K562 (cell line): ENCODE measurements at regions not wholly inside any gene's neighbourhood (a gene's known extent, or its start where the extent isn't known, plus 50 kb on each side); places are given as distances from the start of the nearest gene placed in this dataset.

Source experiments
- ATF3 ChIP-seq, 2 experiments: fragments of 450-650 bp in 1 of 2; sonication (generic) in 1 of 2; formaldehyde crosslinking in 1 of 2; IDR thresholded peaks in 1 of 2; conservative IDR thresholded peaks in 1 of 2; 2 replicates each; pipeline versions ENCODE4 v1.6.1 to v1.8.1; 2016 to 2023; ENCODE audit warnings: mild to moderate bottlenecking in 2 of 2, moderate library complexity in 2 of 2, inconsistent platforms in 1 of 2, missing genetic modification reagents in 1 of 2
- BRD9 ChIP-seq: fragments of 450-650 bp; IDR thresholded peaks from 2 replicates; pipeline ENCODE4 v1.6.1; 2018; ENCODE audit warnings: low read depth; ENCODE audit not compliant: partially characterized antibody
- CAMTA2 ChIP-seq: fragments of 250-450 bp; sonication (Bioruptor Pico); conservative IDR thresholded peaks from 2 replicates; pipeline ENCODE4 v1.5.1; 2022
- CEBPG ChIP-seq, 3 experiments: fragments of 200-800 bp in 1 of 3; sonication (Bioruptor generic) in 1 of 3; sonication (generic) in 1 of 3; formaldehyde crosslinking in 1 of 3; IDR thresholded peaks in 2 of 3; conservative IDR thresholded peaks in 1 of 3; 2 replicates each; pipeline versions ENCODE4 v1.6.1 to v1.8.0; 2016 to 2022; ENCODE audit warnings: missing compliant biosample characterization in 2 of 3, missing genetic modification characterization in 2 of 3, mild to moderate bottlenecking in 1 of 3, missing genetic modification reagents in 1 of 3
- CHD1 ChIP-seq: fragments of 200-600 bp; sonication (generic); IDR thresholded peaks from one replicate; pipeline ENCODE4 v1.6.1; 2012; ENCODE audit warnings: mild to moderate bottlenecking, moderate library complexity, low read length, inconsistent platforms
- CSDE1 ChIP-seq, 2 experiments: fragments of 450-650 bp; IDR thresholded peaks; 2 replicates each; pipeline ENCODE4 v1.6.1; 2016; ENCODE audit warnings: mild to moderate bottlenecking in 1 of 2
- CTBP1 ChIP-seq: fragments of 450-650 bp; IDR thresholded peaks from 2 replicates; pipeline ENCODE4 v1.6.1; 2016; ENCODE audit warnings: borderline replicate concordance
- ELF1 ChIP-seq: fragments of 200-800 bp; sonication (Bioruptor generic); IDR thresholded peaks from 2 replicates; pipeline ENCODE4 v1.6.1; 2016; ENCODE audit warnings: missing genetic modification characterization, missing compliant biosample characterization
- ETV1 ChIP-seq: fragments of 450-650 bp; conservative IDR thresholded peaks from 2 replicates; pipeline ENCODE4 v1.6.1; 2016; ENCODE audit warnings: missing genetic modification characterization, control low read depth, low read depth, missing compliant biosample characterization
- GTF2E2 ChIP-seq: fragments of 200-800 bp; sonication (Bioruptor generic); IDR thresholded peaks from 2 replicates; pipeline ENCODE4 v1.6.1; 2016; ENCODE audit warnings: missing genetic modification characterization, missing compliant biosample characterization
- HDAC2 ChIP-seq: fragments of 450-650 bp; IDR thresholded peaks from 2 replicates; pipeline ENCODE4 v1.6.1; 2016; ENCODE audit warnings: mild to moderate bottlenecking
- JUND ChIP-seq, 2 experiments: IDR thresholded peaks; 2 replicates in 1 of 2; 3 replicates in 1 of 2; pipeline ENCODE4 v1.6.1; 2011; ENCODE audit warnings: borderline replicate concordance in 2 of 2, low read depth in 2 of 2, low read length in 2 of 2, improper control_type of control experiment in 1 of 2, missing biosample characterization in 1 of 2, missing genetic modification characterization in 1 of 2, missing genetic modification reagents in 1 of 2
- NELFE ChIP-seq: IDR thresholded peaks from 2 replicates; pipeline ENCODE4 v1.6.1; 2011; ENCODE audit warnings: mild to moderate bottlenecking; ENCODE audit not compliant: insufficient read depth, insufficient read length
- SETDB1 ChIP-seq: IDR thresholded peaks from one replicate; pipeline ENCODE4 v1.6.1; 2012; ENCODE audit warnings: low read length, control low read depth, inconsistent platforms
- SMAD1 ChIP-seq: fragments of 150-350 bp; IDR thresholded peaks from 2 replicates; pipeline ENCODE4 v1.6.1; 2014; ENCODE audit warnings: low read length, low read depth; ENCODE audit not compliant: partially characterized antibody
- SMAD2 ChIP-seq: fragments of 150-350 bp; IDR thresholded peaks from 2 replicates; pipeline ENCODE4 v1.6.1; 2014; ENCODE audit warnings: low read depth, mild to moderate bottlenecking, low read length
- SMARCA5 ChIP-seq: fragments of 450-650 bp; IDR thresholded peaks from 2 replicates; pipeline ENCODE4 v1.6.1; 2016
- SMARCC2 ChIP-seq: fragments of 450-650 bp; IDR thresholded peaks from 2 replicates; pipeline ENCODE4 v1.6.1; 2017; ENCODE audit warnings: antibody characterized with exemption, moderate library complexity, mild to moderate bottlenecking, low read depth
- TAF7 ChIP-seq: fragments of 450-650 bp; IDR thresholded peaks from 2 replicates; pipeline ENCODE4 v1.6.1; 2016; ENCODE audit warnings: missing genetic modification characterization, missing compliant biosample characterization
- TAL1 ChIP-seq: fragments of 450-650 bp; IDR thresholded peaks from 2 replicates; pipeline ENCODE4 v1.6.1; 2016; ENCODE audit warnings: mild to moderate bottlenecking
- TEAD2 ChIP-seq: fragments of 450-650 bp; IDR thresholded peaks from 2 replicates; pipeline ENCODE4 v1.6.1; 2016; ENCODE audit warnings: missing genetic modification characterization, control low read depth, missing compliant biosample characterization
- TRIM24 ChIP-seq, 2 experiments: fragments of 450-650 bp; IDR thresholded peaks; 2 replicates each; pipeline ENCODE4 v1.6.1; 2016
- ZFX ChIP-seq: sonication (generic); formaldehyde crosslinking; IDR thresholded peaks from 2 replicates; pipeline ENCODE4 v1.8.0; 2022; ENCODE audit warnings: mild to moderate bottlenecking, missing genetic modification reagents, moderate library complexity
- ZNF134 ChIP-seq: fragments of 250-450 bp; sonication (Bioruptor Pico); conservative IDR thresholded peaks from 2 replicates; pipeline ENCODE4 v1.4.0; 2020
- ZNF197 ChIP-seq: fragments of 200-800 bp; sonication (Bioruptor generic); IDR thresholded peaks from 2 replicates; pipeline ENCODE4 v1.6.1; 2016; ENCODE audit warnings: low read depth, missing genetic modification characterization, missing compliant biosample characterization
- ZNF311 ChIP-seq: fragments of 250-450 bp; sonication (Bioruptor Pico); IDR thresholded peaks from 2 replicates; pipeline ENCODE4 v1.4.0; 2020; ENCODE audit warnings: mild to moderate bottlenecking, moderate library complexity
- ZNF384 ChIP-seq: IDR thresholded peaks from 2 replicates; pipeline ENCODE4 v1.6.1; 2012; ENCODE audit warnings: low read depth, low read length, improper control_type of control experiment
- TF ChIP-seq, protein P1 (sequence below): sonication (generic); formaldehyde crosslinking; IDR thresholded peaks from 2 replicates; pipeline ENCODE4 v1.8.1; 2023; ENCODE audit warnings: mild to moderate bottlenecking, missing genetic modification reagents

DNA sequence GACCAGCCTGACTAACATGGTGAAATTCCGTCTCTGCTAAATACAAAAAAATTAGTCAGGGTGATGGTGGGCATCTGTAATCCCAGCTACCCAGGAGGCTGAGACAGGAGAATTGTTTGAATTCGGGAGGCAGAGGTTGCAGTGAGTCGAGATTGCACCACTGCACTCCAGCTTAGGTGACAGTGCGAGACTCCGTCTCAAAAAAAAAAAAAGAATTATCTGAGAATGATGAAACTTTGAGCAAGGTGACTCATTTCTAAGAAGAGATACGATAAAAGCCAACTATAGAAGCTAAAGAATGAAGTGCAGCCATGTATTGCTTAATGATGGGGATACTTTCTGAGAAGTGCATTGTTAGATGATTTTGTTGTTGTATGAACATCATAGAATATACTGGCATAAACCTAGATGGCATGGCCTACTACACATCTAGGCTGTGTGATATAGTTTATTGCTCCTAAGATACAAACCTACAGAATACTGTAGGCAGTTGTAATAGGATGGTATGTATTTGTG lies 64.7 kb downstream of the SNRPE start (continued):
- TF ChIP-seq JUND (IDR thresholded peaks at IDR 0.05; ENCODE audit: borderline replicate concordance, low read depth, low read length) = peak; percentile 95
- peak; percentile 89 for TF ChIP-seq JUND (tag; IDR thresholded peaks at IDR 0.05; ENCODE audit: borderline replicate concordance, low read depth, low read length)
- TF ChIP-seq ZNF197 (CRISPR knock-in tag) = 0 out of 2 replicates have a peak, but pooled peaks have one; percentile 44
- TF ChIP-seq CTBP1 = peak; percentile 61; the same call in 1 of the 2 replicates
- peak; percentile 71; the same call in 1 of the 2 replicates for TF ChIP-seq SMARCC2
- TF ChIP-seq SMAD1 = no peak
- peak; percentile 99 to 100 for TF ChIP-seq TRIM24 (IDR thresholded peaks at IDR 0.05)
- TF ChIP-seq ZNF134 (CRISPR knock-in tag) = no peak
- TF ChIP-seq TEAD2 = no peak
- 0 out of 2 replicates have a peak, but pooled peaks have one; percentile 48 for TF ChIP-seq GTF2E2 (tag)
- TF ChIP-seq, protein P1, sequence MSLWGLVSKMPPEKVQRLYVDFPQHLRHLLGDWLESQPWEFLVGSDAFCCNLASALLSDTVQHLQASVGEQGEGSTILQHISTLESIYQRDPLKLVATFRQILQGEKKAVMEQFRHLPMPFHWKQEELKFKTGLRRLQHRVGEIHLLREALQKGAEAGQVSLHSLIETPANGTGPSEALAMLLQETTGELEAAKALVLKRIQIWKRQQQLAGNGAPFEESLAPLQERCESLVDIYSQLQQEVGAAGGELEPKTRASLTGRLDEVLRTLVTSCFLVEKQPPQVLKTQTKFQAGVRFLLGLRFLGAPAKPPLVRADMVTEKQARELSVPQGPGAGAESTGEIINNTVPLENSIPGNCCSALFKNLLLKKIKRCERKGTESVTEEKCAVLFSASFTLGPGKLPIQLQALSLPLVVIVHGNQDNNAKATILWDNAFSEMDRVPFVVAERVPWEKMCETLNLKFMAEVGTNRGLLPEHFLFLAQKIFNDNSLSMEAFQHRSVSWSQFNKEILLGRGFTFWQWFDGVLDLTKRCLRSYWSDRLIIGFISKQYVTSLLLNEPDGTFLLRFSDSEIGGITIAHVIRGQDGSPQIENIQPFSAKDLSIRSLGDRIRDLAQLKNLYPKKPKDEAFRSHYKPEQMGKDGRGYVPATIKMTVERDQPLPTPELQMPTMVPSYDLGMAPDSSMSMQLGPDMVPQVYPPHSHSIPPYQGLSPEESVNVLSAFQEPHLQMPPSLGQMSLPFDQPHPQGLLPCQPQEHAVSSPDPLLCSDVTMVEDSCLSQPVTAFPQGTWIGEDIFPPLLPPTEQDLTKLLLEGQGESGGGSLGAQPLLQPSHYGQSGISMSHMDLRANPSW (CRISPR knock-in tag) = no peak
- TF ChIP-seq ATF3 (IDR thresholded peaks at IDR 0.05) = peak; percentile 98
- peak; percentile 69 for TF ChIP-seq ATF3 (CRISPR knock-in tag; conservative IDR thresholded peaks at IDR 0.05)
- 0 out of 2 replicates have a peak, but pooled peaks have one; percentile 6 for TF ChIP-seq ETV1 (tag)
- peak; percentile 74; the same call in 1 of the 2 replicates for TF ChIP-seq SMARCA5
- no peak for TF ChIP-seq ELF1
- TF ChIP-seq CHD1 = no peak
- TF ChIP-seq ZFX (CRISPR knock-in tag) = no peak
- TF ChIP-seq ZNF311 (CRISPR knock-in tag) = no peak
- TF ChIP-seq BRD9 = peak; percentile 60
- TF ChIP-seq TAF7 = no peak
- no peak for TF ChIP-seq CAMTA2 (CRISPR knock-in tag)
- TF ChIP-seq CSDE1 (IDR thresholded peaks at IDR 0.05) = no peak
- peak; percentile 96 for TF ChIP-seq ZNF384
- TF ChIP-seq SETDB1 = no peak
- no peak for TF ChIP-seq SMAD2
- TF ChIP-seq NELFE = no peak
- peak; percentile 16; the same call in 1 of the 2 replicates for TF ChIP-seq TAL1
- TF ChIP-seq CEBPG (CRISPR knock-in tag; IDR thresholded peaks at IDR 0.05) = peak; percentile 96
- TF ChIP-seq CEBPG (tag; conservative IDR thresholded peaks at IDR 0.05 in 1 of 2, IDR thresholded peaks at IDR 0.05 in 1 of 2) = peak; percentile 96 to 100
- peak; percentile 70; the same call in 1 of the 2 replicates for TF ChIP-seq HDAC2
